Testis (tissue), 2 donors: ENCODE measurements at regions not wholly inside any gene's neighbourhood (a gene's known extent, or its start where the extent isn't known, plus 50 kb on each side); places are given as distances from the start of the nearest gene placed in this dataset.
"Not testable (repeated sequence)": the region's sequence is repeated elsewhere in the genome, so short reads cannot be mapped to it uniquely, and the experiment has no call there.

Experiments
- DNase-seq: peaks from one replicate; pipeline ENCODE4 v3.0.0-alpha.2; 2019
- H3K27ac ChIP-seq, 2 donors: fragments of 200-600 bp; sonication (generic); one replicate each; pipeline ENCODE4 v1.5.1; 2019
- H3K27me3 ChIP-seq: fragments of 200-600 bp; sonication (generic); one replicate; pipeline ENCODE4 v1.5.1; 2019
- H3K36me3 ChIP-seq: fragments of 200-600 bp; sonication (generic); one replicate; pipeline ENCODE4 v1.5.1; 2017; ENCODE audit warnings: low read depth; ENCODE audit errors: missing control alignments
- H3K4me1 ChIP-seq: fragments of 200-600 bp; sonication (generic); one replicate; pipeline ENCODE4 v1.5.1; 2019
- H3K4me3 ChIP-seq, 2 donors: fragments of 200-600 bp; sonication (generic); one replicate each; pipeline ENCODE4 v1.5.1; 2017 to 2019
- H3K9me3 ChIP-seq: fragments of 200-600 bp; sonication (generic); one replicate; pipeline ENCODE4 v1.5.1; 2017
- CTCF ChIP-seq, 3 experiments: fragments of 450-650 bp in 2 of 3; fragments of 200-600 bp in 1 of 3; sonication (generic) in 1 of 3; IDR thresholded peaks; one replicate each; pipeline ENCODE4 v1.5.1; 2016 to 2019; ENCODE audit warnings: antibody characterized with exemption in 3 of 3, mild to moderate bottlenecking in 2 of 3, moderate library complexity in 1 of 3
- POLR2A ChIP-seq: fragments of 450-650 bp; IDR thresholded peaks from one replicate; pipeline ENCODE4 v1.6.1; 2017; ENCODE audit warnings: antibody characterized with exemption, mild to moderate bottlenecking, moderate library complexity
- WGBS, 2 donors: methylation state at CpG; one replicate each; pipeline ENCODE4 v1.1.5; 2018; 5-methylcytosine and 5-hydroxymethylcytosine counted together
- intact Hi-C: fragments of 100-400 bp; cut with DNase I; formaldehyde crosslinking; loops from one replicate; pipeline ENCODE4 v1.15.1; 2023; ENCODE audit warnings: low total_unique reads

- TF ChIP-seq CTCF (IDR thresholded peaks at IDR 0.05) (no peak), POLR2A (no peak)
- intact Hi-C loops: no loop called here
- WGBS, 2 donors: 43% methylated on average over 17 to 18 of the region's 18 CpGs
- H3K36me3 ChIP-seq: no peaks in the 10 kb centered on the region
- H3K27me3 ChIP-seq: no peaks in the 10 kb centered on the region
- no peak overlapping the region for H3K27ac ChIP-seq
- DNase-seq: no peak
- H3K9me3 ChIP-seq: no peaks in the 10 kb centered on the region
- H3K4me1 ChIP-seq: no peaks in the 10 kb centered on the region
- H3K4me3 ChIP-seq: no peak overlapping the region
Observed at GRCh38 chr21:33139084-33139483, 69.1 kb downstream of the OLIG1 start.

GRCh38 chr21:33140288-33140687 is 70.3 kb downstream of the OLIG1 start:
- no peaks in the 10 kb centered on the region for H3K9me3 ChIP-seq
- 85 to 91% methylated on average over 2 of the region's 2 CpGs for whole genome bisulfite sequencing, 2 donors

GRCh38 chr21:33146467-33146866 is 76.5 kb downstream of the OLIG1 start:
- Histone ChIP-seq H3K9me3 (no peaks in the 10 kb centered on the region), H3K27ac (no peak overlapping the region), H3K27me3 (no peaks in the 10 kb centered on the region), H3K4me3 (no peak overlapping the region), H3K36me3 (no peaks in the 10 kb centered on the region), H3K4me1 (no peaks in the 10 kb centered on the region)
- 52 to 76% methylated on average over 4 of the region's 4 CpGs for WGBS, 2 donors
- TF ChIP-seq CTCF (IDR thresholded peaks at IDR 0.05) (no peak), POLR2A (no peak)
- no peak for DNase-seq
- intact Hi-C loops: no loop called here

More at GRCh38 chr21:33140288-33140687, 70.3 kb downstream of the OLIG1 start:
- Histone ChIP-seq H3K27ac (no peak overlapping the region), H3K4me3 (no peak overlapping the region), H3K27me3 (no peaks in the 10 kb centered on the region), H3K36me3 (no peaks in the 10 kb centered on the region), H3K4me1 (no peaks in the 10 kb centered on the region)
- TF ChIP-seq POLR2A (no peak), CTCF (IDR thresholded peaks at IDR 0.05) (no peak)
- no peak for DNase-seq
- intact Hi-C loops: no loop called here

- TF ChIP-seq CTCF (IDR thresholded peaks at IDR 0.05) (no peak), POLR2A (no peak)
Observed at GRCh38 chr21:33149181-33149580, 79.2 kb downstream of the OLIG1 start.

GRCh38 chr21:33150968-33151367 is 78.8 kb upstream of the IFNAR2 start:
- H3K27me3 ChIP-seq, intact Hi-C loops: not testable (repeated sequence)
- 85 to 86% methylated on average over 3 of the region's 3 CpGs for WGBS, 2 donors

More at GRCh38 chr21:33149181-33149580, 79.2 kb downstream of the OLIG1 start:
- Histone ChIP-seq H3K27me3 (no peaks in the 10 kb centered on the region), H3K4me3 (no peak overlapping the region), H3K4me1 (no peaks in the 10 kb centered on the region), H3K36me3 (no peaks in the 10 kb centered on the region), H3K9me3 (no peaks in the 10 kb centered on the region), H3K27ac (no peak overlapping the region)
- intact Hi-C loops: no loop called here
- DNase-seq: no peak
- 50 to 59% methylated on average over 11 of the region's 11 CpGs for WGBS, 2 donors

More at GRCh38 chr21:33150968-33151367, 78.8 kb upstream of the IFNAR2 start:
- not testable (repeated sequence) for H3K9me3 ChIP-seq, H3K4me1 ChIP-seq, H3K27ac ChIP-seq, H3K4me3 ChIP-seq, DNase-seq, H3K36me3 ChIP-seq
